SK-N-MC (cell line): ENCODE measurements at regions not wholly inside any gene's neighbourhood (a gene's known extent, or its start where the extent isn't known, plus 50 kb on each side); places are given as distances from the start of the nearest gene placed in this dataset.

Experiments used
- EZH2 ChIP-seq: fragments of 200-600 bp; sonication (generic); IDR thresholded peaks from one replicate; pipeline ENCODE4 v1.6.1; 2017; ENCODE audit warnings: antibody characterized with exemption
- POLR2AphosphoS5 ChIP-seq: IDR thresholded peaks from 2 replicates; pipeline ENCODE4 v1.6.1; 2012; ENCODE audit warnings: mild to moderate bottlenecking, low read depth, low read length, borderline replicate concordance

DNA sequence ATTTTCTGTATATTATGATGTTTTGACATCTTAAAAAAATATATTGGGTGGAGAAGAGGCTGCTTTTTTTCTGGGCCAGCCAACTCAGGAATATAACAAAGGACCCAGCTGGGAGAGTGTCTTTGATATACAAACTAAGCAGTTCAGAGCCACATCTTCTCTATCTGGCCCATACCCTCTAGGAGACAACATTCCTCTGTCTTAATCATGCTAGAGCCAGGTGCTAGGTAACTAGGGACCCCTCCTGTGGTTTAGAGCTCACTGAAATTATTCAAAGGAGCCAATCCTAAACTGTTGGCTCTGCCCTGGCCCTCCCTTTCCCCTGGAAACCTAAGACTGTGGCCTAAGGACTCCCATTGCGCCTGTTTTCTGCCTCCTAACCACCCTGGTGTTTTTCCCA lies 193.1 kb upstream of the DIO2 start:
- no peak for TF ChIP-seq POLR2AphosphoS5
- no peak for TF ChIP-seq EZH2
